HCT116 (cell line): ENCODE measurements at regions not wholly inside any gene's neighbourhood (a gene's known extent, or its start where the extent isn't known, plus 50 kb on each side); places are given as distances from the start of the nearest gene placed in this dataset.

Experiments
- ATAC-seq: fragments of 200-7000 bp; cut with Tn5 transposase; 2 replicates; pipeline ENCODE4 v1.9.1; 2020; ENCODE audit warnings: mild to moderate bottlenecking, moderate library complexity
- BruUV-seq: library from RNA; stranded (reverse); fragments of 400-500 nt; replicated peaks from 2 replicates; lab custom pipeline; 2021; lab: Mats Ljungman, UMichigan
- CTCF ChIA-PET: fragments of 300-600 bp; sonication (Branson Sonifier 250); formaldehyde crosslinking; loops from one replicate; lab custom pipeline; 2021; ENCODE audit warnings: antibody characterized with exemption; lab: Charles Lee
- POLR2A ChIA-PET: fragments of 300-600, 350-600 bp; sonication (Branson Sonifier 250); formaldehyde crosslinking; loops from one replicate; lab custom pipeline; 2021; ENCODE audit warnings: antibody characterized with exemption; lab: Charles Lee
- RAD21 ChIA-PET, 2 experiments: fragments of 300-600 bp; sonication (Branson Sonifier 250); formaldehyde crosslinking; loops; one replicate each; lab custom pipeline; 2023; ENCODE audit warnings: low total read pairs in 2 of 2; ENCODE audit not compliant: uncharacterized antibody in 2 of 2, unreplicated experiment in 2 of 2, low non-redundant PET in 1 of 2; lab: Charles Lee
- DNase-seq: peaks from one replicate; pipeline ENCODE4 v3.0.0-alpha.2; 2010; ENCODE audit warnings: low read depth, low spot score
- H2AFZ ChIP-seq: fragments of 200-600 bp; shearing (Covaris generic), sonication (generic); 2 replicates; pipeline ENCODE4 v1.6.1; 2017; ENCODE audit warnings: low read depth, mixed run types, mixed read lengths, antibody characterized with exemption, low read length; ENCODE audit not compliant: poor library complexity, severe bottlenecking
- H3K27ac ChIP-seq: 2 replicates; pipeline ENCODE4 v1.5.1; 2012; ENCODE audit warnings: low read depth, low read length
- H3K27me3 ChIP-seq: fragments of 200-600 bp; sonication (generic); 2 replicates; pipeline ENCODE4 v1.6.1; 2016; ENCODE audit warnings: mixed run types, low read length, mixed read lengths; ENCODE audit not compliant: insufficient read depth
- H3K36me3 ChIP-seq, 2 experiments: fragments of 200-500 bp in 1 of 2; fragments of 200-600 bp in 1 of 2; sonication (Bioruptor generic) in 1 of 2; sonication (generic) in 1 of 2; 2 replicates each; pipeline versions ENCODE4 v1.5.1 to v1.6.1; 2014 to 2016; ENCODE audit warnings: low read length in 2 of 2, inconsistent platforms in 1 of 2, mixed read lengths in 1 of 2, mixed run types in 1 of 2; ENCODE audit not compliant: insufficient read depth in 2 of 2, control insufficient read depth in 1 of 2
- H3K4me1 ChIP-seq, 2 experiments: fragments of 200-600 bp in 1 of 2; sonication (generic) in 1 of 2; 2 replicates each; pipeline versions ENCODE4 v1.5.1 to v1.6.1; 2012 to 2017; ENCODE audit warnings: low read length in 2 of 2, inconsistent platforms in 1 of 2, mild to moderate bottlenecking in 1 of 2, mixed read lengths in 1 of 2, mixed run types in 1 of 2, moderate library complexity in 1 of 2; ENCODE audit not compliant: insufficient read depth in 2 of 2, control insufficient read depth in 1 of 2
- H3K4me2 ChIP-seq: fragments of 200-600 bp; sonication (generic); 2 replicates; pipeline ENCODE4 v1.6.1; 2017; ENCODE audit warnings: mixed run types, low read length, mixed read lengths
- H3K4me3 ChIP-seq, 2 experiments: fragments of 200-600 bp in 1 of 2; sonication (generic) in 1 of 2; replicated peaks in 1 of 2; 2 replicates each; pipeline ENCODE4 v1.5.1; 2011 to 2016; ENCODE audit warnings: low read length in 2 of 2, control low read depth in 1 of 2, low read depth in 1 of 2, mild to moderate bottlenecking in 1 of 2, mixed read lengths in 1 of 2, mixed run types in 1 of 2
- H3K79me2 ChIP-seq: fragments of 200-600 bp; sonication (generic); 2 replicates; pipeline ENCODE4 v1.6.1; 2017; ENCODE audit warnings: mild to moderate bottlenecking, mixed run types, low read length, moderate library complexity, mixed read lengths; ENCODE audit not compliant: insufficient read depth
- H3K9ac ChIP-seq: fragments of 200-600 bp; sonication (generic); 2 replicates; pipeline ENCODE4 v1.6.1; 2016; ENCODE audit warnings: low read length, mixed read lengths
- H3K9me2 ChIP-seq: fragments of 200-600 bp; sonication (generic), shearing (Covaris generic); 2 replicates; pipeline ENCODE4 v1.6.1; 2017; ENCODE audit warnings: mixed run types, mild to moderate bottlenecking, moderate library complexity; ENCODE audit not compliant: insufficient read depth
- H3K9me3 ChIP-seq, 2 experiments: fragments of 200-500 bp in 1 of 2; fragments of 200-600 bp in 1 of 2; sonication (Bioruptor generic) in 1 of 2; sonication (generic) in 1 of 2; 2 replicates each; pipeline ENCODE4 v1.6.1; 2014 to 2017; ENCODE audit warnings: low read length in 2 of 2, mixed read lengths in 2 of 2, inconsistent platforms in 1 of 2, low read depth in 1 of 2, mild to moderate bottlenecking in 1 of 2, mixed run types in 1 of 2, moderate library complexity in 1 of 2; ENCODE audit not compliant: control insufficient read depth in 1 of 2, insufficient read depth in 1 of 2
- H4K20me1 ChIP-seq: fragments of 200-600 bp; sonication (generic), shearing (Covaris generic); 2 replicates; pipeline ENCODE4 v1.6.1; 2017; ENCODE audit warnings: mixed run types, mild to moderate bottlenecking, moderate library complexity; ENCODE audit not compliant: insufficient read depth
- CTCF ChIP-seq, 3 experiments: fragments of 200-600 bp in 1 of 3; sonication (generic) in 1 of 3; IDR thresholded peaks in 2 of 3; conservative IDR thresholded peaks in 1 of 3; 2 replicates each; pipeline ENCODE4 v1.5.1; 2012 to 2017; ENCODE audit warnings: low read depth in 2 of 3, low read length in 2 of 3, antibody characterized with exemption in 1 of 3, borderline replicate concordance in 1 of 3, control low read depth in 1 of 3, mild to moderate bottlenecking in 1 of 3, mixed read lengths in 1 of 3, mixed run types in 1 of 3, moderate library complexity in 1 of 3; ENCODE audit not compliant: insufficient read depth in 1 of 3
- EZH2phosphoT487 ChIP-seq: fragments of 200-600 bp; IDR thresholded peaks from 2 replicates; pipeline ENCODE4 v1.6.1; 2018; ENCODE audit warnings: antibody characterized with exemption, borderline replicate concordance
- JUND ChIP-seq: IDR thresholded peaks from 2 replicates; pipeline ENCODE4 v1.6.1; 2012
- POLR2A ChIP-seq: IDR thresholded peaks from 2 replicates; pipeline ENCODE4 v1.7.0; 2011; ENCODE audit warnings: borderline replicate concordance; ENCODE audit not compliant: insufficient read depth, insufficient read length; ENCODE audit errors: extremely low read depth
- SIN3A ChIP-seq: IDR thresholded peaks from 2 replicates; pipeline ENCODE4 v1.6.1; 2012; ENCODE audit warnings: low read depth
- SP1 ChIP-seq: IDR thresholded peaks from 2 replicates; pipeline ENCODE4 v1.6.1; 2012; ENCODE audit warnings: low read depth
- SRF ChIP-seq: IDR thresholded peaks from 2 replicates; pipeline ENCODE4 v1.6.1; 2012; ENCODE audit warnings: low read depth
- YY1 ChIP-seq: IDR thresholded peaks from 2 replicates; pipeline ENCODE4 v1.6.1; 2011; ENCODE audit warnings: low read length, low read depth, moderate library complexity, mild to moderate bottlenecking; ENCODE audit not compliant: insufficient replicate concordance; ENCODE audit errors: extremely low read depth
- ZFX ChIP-seq: fragments of 450-650 bp; IDR thresholded peaks from 2 replicates; pipeline ENCODE4 v1.6.1; 2017
- ZNF274 ChIP-seq: fragments of 200-500 bp; sonication (Bioruptor generic); IDR thresholded peaks from 2 replicates; pipeline ENCODE4 v1.6.1; 2014; ENCODE audit warnings: mild to moderate bottlenecking, low read depth, low read length, inconsistent platforms
- intact Hi-C: fragments of 100-400 bp; cut with micrococcal nuclease; formaldehyde crosslinking; loops from 2 replicates; pipeline ENCODE4 v1.10.0; 2022
- TF ChIP-seq, protein P1 (sequence below): IDR thresholded peaks from 2 replicates; pipeline ENCODE4 v1.6.1; 2012
- TF ChIP-seq, protein P2 (sequence below): IDR thresholded peaks from 2 replicates; pipeline ENCODE4 v1.6.1; 2011; ENCODE audit warnings: mild to moderate bottlenecking, low read length, moderate library complexity; ENCODE audit not compliant: insufficient replicate concordance; ENCODE audit errors: extremely low read depth

GRCh38 chr11:104467404-104467803 is 303.5 kb upstream of the PDGFD start (continued):
- no peak for TF ChIP-seq CTCF (IDR thresholded peaks at IDR 0.05 in 2 of 3, conservative IDR thresholded peaks at IDR 0.05 in 1 of 3; ENCODE audit: borderline replicate concordance in 1 of 3, insufficient read depth in 1 of 3, low read depth in 2 of 3, low read length in 2 of 3)

- no peaks in the 10 kb centered on the region for H4K20me1 ChIP-seq
- no peak overlapping the region for H3K4me2 ChIP-seq
- no peak overlapping the region for H3K4me3 ChIP-seq
- no TSS peak for BruUV-seq
- no peaks in the 10 kb centered on the region for H3K79me2 ChIP-seq
- H3K36me3 ChIP-seq, result no peaks in the 10 kb centered on the region
- H3K27ac ChIP-seq, result no peak overlapping the region
- no peaks in the 10 kb centered on the region for H3K4me1 ChIP-seq
- RAD21 ChIA-PET, result no interaction called here
- no peak overlapping the region for H2AFZ ChIP-seq
- H3K9me3 ChIP-seq, result no peaks in the 10 kb centered on the region
- TF ChIP-seq JUND (no peak), SIN3A (no peak), SRF (no peak), ZNF274 (no peak), SP1 (no peak), ZFX (no peak)
- CTCF ChIA-PET, result no interaction called here
- no peaks in the 10 kb centered on the region for H3K9me2 ChIP-seq
- intact Hi-C loops, result no loop called here
- DNase-seq (no peak), ATAC-seq (no peak)
- no peak overlapping the region for H3K9ac ChIP-seq
- POLR2A ChIA-PET, result no interaction called here
- no peaks in the 10 kb centered on the region for H3K27me3 ChIP-seq
These were observed 301.4 kb upstream of the PDGFD start for GRCh38 chr11:104465321-104465720.

GRCh38 chr11:104464691-104465090 is 300.7 kb upstream of the PDGFD start:
- CTCF ChIA-PET, result no interaction called here
- DNase-seq, result no peak
- H3K9me2 ChIP-seq, result no peaks in the 10 kb centered on the region
- H3K4me2 ChIP-seq, result no peak overlapping the region
- no peak for ATAC-seq
- H3K9me3 ChIP-seq, result no peaks in the 10 kb centered on the region
- no peak overlapping the region for H2AFZ ChIP-seq
- no peaks in the 10 kb centered on the region for H4K20me1 ChIP-seq
- H3K27ac ChIP-seq, result no peak overlapping the region
- no peaks in the 10 kb centered on the region for H3K27me3 ChIP-seq
- no peak overlapping the region for H3K4me3 ChIP-seq
- H3K36me3 ChIP-seq, result no peaks in the 10 kb centered on the region
- no peak overlapping the region for H3K9ac ChIP-seq
- RAD21 ChIA-PET, result no interaction called here
- H3K4me1 ChIP-seq, result no peaks in the 10 kb centered on the region
- BruUV-seq, result no TSS peak
- intact Hi-C loops, result no loop called here
- POLR2A ChIA-PET, result no interaction called here
- no peaks in the 10 kb centered on the region for H3K79me2 ChIP-seq
- TF ChIP-seq SRF (no peak), ZFX (no peak), EZH2phosphoT487 (no peak), YY1 (no peak), POLR2A (no peak), CTCF (IDR thresholded peaks at IDR 0.05 in 2 of 3, conservative IDR thresholded peaks at IDR 0.05 in 1 of 3; ENCODE audit: borderline replicate concordance in 1 of 3, insufficient read depth in 1 of 3, low read depth in 2 of 3, low read length in 2 of 3) (no peak)
- TF ChIP-seq, protein P1, sequence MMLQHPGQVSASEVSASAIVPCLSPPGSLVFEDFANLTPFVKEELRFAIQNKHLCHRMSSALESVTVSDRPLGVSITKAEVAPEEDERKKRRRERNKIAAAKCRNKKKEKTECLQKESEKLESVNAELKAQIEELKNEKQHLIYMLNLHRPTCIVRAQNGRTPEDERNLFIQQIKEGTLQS, result no peak
- TF ChIP-seq, protein P2, sequence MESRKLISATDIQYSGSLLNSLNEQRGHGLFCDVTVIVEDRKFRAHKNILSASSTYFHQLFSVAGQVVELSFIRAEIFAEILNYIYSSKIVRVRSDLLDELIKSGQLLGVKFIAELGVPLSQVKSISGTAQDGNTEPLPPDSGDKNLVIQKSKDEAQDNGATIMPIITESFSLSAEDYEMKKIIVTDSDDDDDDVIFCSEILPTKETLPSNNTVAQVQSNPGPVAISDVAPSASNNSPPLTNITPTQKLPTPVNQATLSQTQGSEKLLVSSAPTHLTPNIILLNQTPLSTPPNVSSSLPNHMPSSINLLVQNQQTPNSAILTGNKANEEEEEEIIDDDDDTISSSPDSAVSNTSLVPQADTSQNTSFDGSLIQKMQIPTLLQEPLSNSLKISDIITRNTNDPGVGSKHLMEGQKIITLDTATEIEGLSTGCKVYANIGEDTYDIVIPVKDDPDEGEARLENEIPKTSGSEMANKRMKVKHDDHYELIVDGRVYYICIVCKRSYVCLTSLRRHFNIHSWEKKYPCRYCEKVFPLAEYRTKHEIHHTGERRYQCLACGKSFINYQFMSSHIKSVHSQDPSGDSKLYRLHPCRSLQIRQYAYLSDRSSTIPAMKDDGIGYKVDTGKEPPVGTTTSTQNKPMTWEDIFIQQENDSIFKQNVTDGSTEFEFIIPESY, result no peak
